ENCODE measurements at regions not wholly inside any gene's neighbourhood (a gene's known extent, or its start where the extent isn't known, plus 50 kb on each side); places are given as distances from the start of the nearest gene placed in this dataset.

GRCh38 chr11:113531575-113532451 is 56.6 kb upstream of the DRD2 start (continued):
- TF ChIP-seq MAFK (IDR thresholded peaks at IDR 0.05; ENCODE audit: low read depth, low read length), result no peak

DNA sequence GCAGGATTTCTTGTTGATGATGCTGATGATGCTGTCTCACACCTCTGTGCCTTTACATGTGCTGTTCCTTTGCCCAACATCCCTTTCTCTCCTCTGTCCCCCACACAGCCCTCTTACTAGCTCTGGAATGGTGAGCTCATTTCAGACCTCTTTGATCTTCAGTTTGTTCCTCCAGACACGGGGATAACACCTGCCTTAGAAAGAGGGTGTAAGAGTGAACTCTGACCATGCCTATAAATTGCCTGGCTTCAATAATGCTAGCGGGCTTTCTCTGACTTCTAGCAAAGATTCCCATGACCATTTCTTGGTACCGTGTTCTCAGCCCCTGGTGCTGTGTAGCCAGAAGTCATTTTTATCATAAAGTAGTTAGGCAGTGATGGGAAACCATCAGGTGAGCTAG is 55.9 kb upstream of the DRD2 start:
- Histone ChIP-seq H2BK20ac (ENCODE audit: low read depth, low read length) (no peak overlapping the region), H2BK5ac (ENCODE audit: low read depth, low read length, poor library complexity, severe bottlenecking) (no peak overlapping the region), H3K4me1 (ENCODE audit: control insufficient read depth, insufficient read depth, low read length) (no peaks in the 10 kb centered on the region), H3K14ac (replicated peaks; ENCODE audit: low read depth, low read length) (no peak overlapping the region), H3K4ac (ENCODE audit: low read depth, low read length) (no peak overlapping the region), H3K9me3 (ENCODE audit: control insufficient read depth, insufficient read depth, low read length) (no peaks in the 10 kb centered on the region), H3K9ac (ENCODE audit: low read depth, low read length) (no peak overlapping the region), H4K91ac (ENCODE audit: insufficient read depth, low read depth, low read length) (no peak overlapping the region), H3K9me1 (ENCODE audit: insufficient read depth, low read length) (no peaks in the 10 kb centered on the region), H4K8ac (ENCODE audit: low read depth in 2 of 2, low read length in 2 of 2) (no peak overlapping the region), H3K4me3 (ENCODE audit: insufficient read depth, low read depth, low read length) (no peak overlapping the region), H3K23ac (ENCODE audit: low read depth, low read length) (no peak overlapping the region), H2BK15ac (ENCODE audit: low read depth, low read length) (no peak overlapping the region), H2BK120ac (ENCODE audit: low read depth, low read length) (no peak overlapping the region), H2AK9ac (replicated peaks; ENCODE audit: low read depth, low read length, poor library complexity) (no peak overlapping the region), H3K36me3 (ENCODE audit: control insufficient read depth, insufficient read depth, low read length) (no peaks in the 10 kb centered on the region), H3K18ac (ENCODE audit: low read depth, low read length) (no peak overlapping the region), H2AK5ac (ENCODE audit: low read depth, low read length) (no peak overlapping the region), H4K5ac (ENCODE audit: low read depth, low read length) (no peak overlapping the region), H2AFZ (replicated peaks; ENCODE audit: low read length, poor library complexity) (no peak overlapping the region), H3K27me3 (ENCODE audit: control insufficient read depth, insufficient read depth, low read length) (peaks cover 24% of the 10 kb centered on the region), H3K56ac (ENCODE audit: extremely low read depth, insufficient read depth, low read length) (no peak overlapping the region), H3K27ac (ENCODE audit: insufficient read depth, low read length) (no peak overlapping the region), H3K4me2 (ENCODE audit: low read depth, low read length) (no peak overlapping the region), H3K79me1 (ENCODE audit: low read depth in 1 of 2, low read length in 2 of 2) (no peaks in the 10 kb centered on the region), H4K20me1 (ENCODE audit: insufficient read depth, low read length) (no peaks in the 10 kb centered on the region)
- intact Hi-C loops (cut with micrococcal nuclease), result loop anchor here (5.0 to 10.0 kb wide), 2 partner anchors 149 to 1316 kb away; no protein-coding TSS in a partner anchor
- no TSS peak for BruUV-seq (replicated peaks)
- DNase-seq (no peak), ATAC-seq (ENCODE audit: low read depth) (no peak)
- ChIA-PET POLR2A (ENCODE audit: unreplicated experiment) (no interaction called here), CTCF (interaction anchor here (0.6 kb wide), 1 partner anchor 194 kb away, joined by 6 read pairs; no protein-coding TSS in a partner anchor)
- in situ Hi-C loops (cut with MboI; ENCODE audit: low sequenced_read_pairs), result loop anchor here (5.0 to 25.0 kb wide), 2 partner anchors 224 to 1319 kb away; no protein-coding TSS in a partner anchor
- TF ChIP-seq CEBPB (IDR thresholded peaks at IDR 0.05; ENCODE audit: low read depth, low read length) (no peak), CHD1 (IDR thresholded peaks at IDR 0.05; ENCODE audit: low read depth, low read length) (no peak), ELK1 (IDR thresholded peaks at IDR 0.05; ENCODE audit: borderline replicate concordance, low read depth, low read length) (no peak), MAZ (IDR thresholded peaks at IDR 0.05; ENCODE audit: borderline replicate concordance, low read depth, low read length) (no peak)
- TF ChIP-seq, protein P1, sequence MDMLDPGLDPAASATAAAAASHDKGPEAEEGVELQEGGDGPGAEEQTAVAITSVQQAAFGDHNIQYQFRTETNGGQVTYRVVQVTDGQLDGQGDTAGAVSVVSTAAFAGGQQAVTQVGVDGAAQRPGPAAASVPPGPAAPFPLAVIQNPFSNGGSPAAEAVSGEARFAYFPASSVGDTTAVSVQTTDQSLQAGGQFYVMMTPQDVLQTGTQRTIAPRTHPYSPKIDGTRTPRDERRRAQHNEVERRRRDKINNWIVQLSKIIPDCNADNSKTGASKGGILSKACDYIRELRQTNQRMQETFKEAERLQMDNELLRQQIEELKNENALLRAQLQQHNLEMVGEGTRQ (IDR thresholded peaks at IDR 0.05; ENCODE audit: low read depth, low read length), result no peak
- WGBS, 2 experiments (ENCODE audit: extremely low coverage in 2 of 2, insufficient read length in 1 of 2), result no CpG with 5 or more reads among the region's 3 CpGs
- dilution Hi-C loops (cut with HindIII; ENCODE audit: low sequenced_read_pairs, unreplicated experiment), result no loop called here

Data from IMR-90 (cell line).